Chondrocyte (in vitro differentiated cells): ENCODE measurements at regions not wholly inside any gene's neighbourhood (a gene's known extent, or its start where the extent isn't known, plus 50 kb on each side); places are given as distances from the start of the nearest gene placed in this dataset.
"Not testable (repeated sequence)": the region's sequence is repeated elsewhere in the genome, so short reads cannot be mapped to it uniquely, and the experiment has no call there.

ENCODE experiments used
- DNase-seq: peaks from one replicate; pipeline ENCODE4 v3.0.0; 2021; ENCODE audit warnings: mixed read lengths, low spot score
- H3K27ac Mint-ChIP-seq: one replicate; pipeline ENCODE4 v1.8.0; 2021; ENCODE audit warnings: mild to moderate bottlenecking, moderate library complexity, mixed read lengths; ENCODE audit not compliant: unreplicated experiment
- H3K27me3 Mint-ChIP-seq: 2 replicates; pipeline ENCODE4 v1.8.0; 2021; ENCODE audit warnings: low read depth, mixed read lengths
- H3K36me3 Mint-ChIP-seq: 2 replicates; pipeline ENCODE4 v1.8.0; 2021; ENCODE audit warnings: low read depth, mixed read lengths
- H3K4me1 Mint-ChIP-seq: 2 replicates; pipeline ENCODE4 v1.8.0; 2021; ENCODE audit warnings: low read depth, mild to moderate bottlenecking, mixed read lengths
- H3K4me3 Mint-ChIP-seq: one replicate; pipeline ENCODE4 v1.8.0; 2021; ENCODE audit warnings: mild to moderate bottlenecking, moderate library complexity, mixed read lengths; ENCODE audit not compliant: unreplicated experiment
- H3K9me3 Mint-ChIP-seq: 2 replicates; pipeline ENCODE4 v1.8.0; 2021; ENCODE audit warnings: low read depth, mixed read lengths

GRCh38 chr9:62084245-62084644 is 894.4 kb downstream of the SPATA31A7 start:
- H3K4me3 Mint-ChIP-seq, H3K9me3 Mint-ChIP-seq, H3K4me1 Mint-ChIP-seq, H3K36me3 Mint-ChIP-seq, DNase-seq, H3K27ac Mint-ChIP-seq, H3K27me3 Mint-ChIP-seq: not testable (repeated sequence)

GRCh38 chr9:62095714-62096345 is 906.0 kb downstream of the SPATA31A7 start:
- not testable (repeated sequence) for DNase-seq, H3K36me3 Mint-ChIP-seq, H3K27ac Mint-ChIP-seq, H3K27me3 Mint-ChIP-seq, H3K4me1 Mint-ChIP-seq, H3K4me3 Mint-ChIP-seq, H3K9me3 Mint-ChIP-seq

- not testable (repeated sequence) for DNase-seq, H3K9me3 Mint-ChIP-seq, H3K4me1 Mint-ChIP-seq, H3K27me3 Mint-ChIP-seq, H3K36me3 Mint-ChIP-seq, H3K27ac Mint-ChIP-seq, H3K4me3 Mint-ChIP-seq
These were observed 920.6 kb downstream of the SPATA31A7 start for GRCh38 chr9:62110486-62110885.

- H3K27ac Mint-ChIP-seq, DNase-seq, H3K4me1 Mint-ChIP-seq, H3K36me3 Mint-ChIP-seq, H3K4me3 Mint-ChIP-seq, H3K27me3 Mint-ChIP-seq, H3K9me3 Mint-ChIP-seq: not testable (repeated sequence)
These were observed 927.3 kb downstream of the SPATA31A7 start for GRCh38 chr9:62116951-62117640.

GRCh38 chr9:62119656-62120055 is 929.8 kb downstream of the SPATA31A7 start:
- H3K36me3 Mint-ChIP-seq, H3K27me3 Mint-ChIP-seq, H3K4me1 Mint-ChIP-seq, H3K9me3 Mint-ChIP-seq, H3K27ac Mint-ChIP-seq, H3K4me3 Mint-ChIP-seq, DNase-seq: not testable (repeated sequence)

GRCh38 chr9:62125631-62126611 is 936.1 kb downstream of the SPATA31A7 start:
- not testable (repeated sequence) for H3K27me3 Mint-ChIP-seq, H3K27ac Mint-ChIP-seq, H3K36me3 Mint-ChIP-seq, H3K4me3 Mint-ChIP-seq, H3K4me1 Mint-ChIP-seq, H3K9me3 Mint-ChIP-seq, DNase-seq

- H3K4me1 Mint-ChIP-seq, H3K27me3 Mint-ChIP-seq, H3K9me3 Mint-ChIP-seq, H3K36me3 Mint-ChIP-seq, DNase-seq, H3K27ac Mint-ChIP-seq, H3K4me3 Mint-ChIP-seq: not testable (repeated sequence)
These were observed 945.2 kb downstream of the SPATA31A7 start for GRCh38 chr9:62135022-62135421.

GRCh38 chr9:62145648-62146047 is 955.8 kb downstream of the SPATA31A7 start:
- not testable (repeated sequence) for H3K4me3 Mint-ChIP-seq, H3K27ac Mint-ChIP-seq, H3K9me3 Mint-ChIP-seq, DNase-seq, H3K27me3 Mint-ChIP-seq, H3K36me3 Mint-ChIP-seq, H3K4me1 Mint-ChIP-seq
